Glutamatergic neuron (in vitro differentiated cells): ENCODE measurements at regions not wholly inside any gene's neighbourhood (a gene's known extent, or its start where the extent isn't known, plus 50 kb on each side); places are given as distances from the start of the nearest gene placed in this dataset.

Experiments used
- DNase-seq: peaks from one replicate; pipeline ENCODE4 v3.0.0; 2022
- H3K27ac Mint-ChIP-seq: one replicate; pipeline ENCODE4 v1.8.0; 2020; ENCODE audit warnings: mild to moderate bottlenecking, mixed read lengths, inconsistent platforms; ENCODE audit not compliant: unreplicated experiment
- H3K27me3 Mint-ChIP-seq: one replicate; pipeline ENCODE4 v1.8.0; 2020; ENCODE audit warnings: mild to moderate bottlenecking, moderate library complexity, mixed read lengths, inconsistent platforms; ENCODE audit not compliant: unreplicated experiment
- H3K36me3 Mint-ChIP-seq: one replicate; pipeline ENCODE4 v1.8.0; 2020; ENCODE audit warnings: mild to moderate bottlenecking, mixed read lengths, inconsistent platforms; ENCODE audit not compliant: unreplicated experiment
- H3K4me1 Mint-ChIP-seq: one replicate; pipeline ENCODE4 v1.8.0; 2020; ENCODE audit warnings: mild to moderate bottlenecking, low read depth, mixed read lengths, inconsistent platforms; ENCODE audit not compliant: unreplicated experiment
- H3K4me3 Mint-ChIP-seq: one replicate; pipeline ENCODE4 v1.8.0; 2020; ENCODE audit warnings: mild to moderate bottlenecking, mixed read lengths, inconsistent platforms; ENCODE audit not compliant: unreplicated experiment
- H3K9me3 Mint-ChIP-seq: one replicate; pipeline ENCODE4 v1.8.0; 2020; ENCODE audit warnings: mild to moderate bottlenecking, moderate library complexity, mixed read lengths, inconsistent platforms; ENCODE audit not compliant: unreplicated experiment
- TF ChIP-seq, protein P1 (sequence below): fragments of 200-600 bp; sonication (generic); IDR thresholded peaks from one replicate; pipeline ENCODE4 v1.5.0; 2021; ENCODE audit not compliant: partially characterized antibody, unreplicated experiment

DNA sequence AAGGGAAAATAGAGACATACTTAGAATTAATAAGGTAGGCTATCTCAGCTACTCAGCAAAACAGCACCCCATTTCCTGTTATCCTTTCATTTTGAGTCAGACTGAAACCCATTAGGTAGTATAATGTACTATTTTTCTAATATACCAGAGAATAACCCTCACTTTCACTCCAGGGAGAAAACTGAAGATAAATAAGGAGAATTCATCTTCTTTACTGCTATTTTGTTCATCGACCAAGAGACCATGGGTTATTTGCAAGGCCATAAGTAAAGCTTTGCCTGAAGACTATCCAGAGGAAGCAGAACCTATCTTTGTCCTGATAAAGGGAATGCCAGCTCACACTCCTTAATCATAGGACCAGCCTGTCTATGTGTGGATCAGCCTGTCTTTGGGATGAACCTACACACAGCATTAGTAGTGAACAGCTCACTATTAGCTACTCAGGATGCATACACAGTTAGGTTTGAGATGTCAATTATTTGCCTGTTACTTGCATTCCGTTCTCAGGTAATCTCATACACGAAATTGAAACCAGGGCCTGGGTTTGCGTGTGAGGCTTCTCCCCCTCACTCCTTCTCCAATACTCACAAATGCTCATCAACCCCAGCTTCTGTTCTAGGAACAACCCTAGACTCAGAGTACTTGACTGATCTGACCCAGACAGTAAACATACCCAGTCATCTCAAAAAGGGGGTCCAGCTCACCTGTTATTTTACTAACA, 124.4 kb downstream of the DAD1 start:
- Mint-ChIP-seq H3K4me1 (no peaks in the 10 kb centered on the region), H3K27me3 (no peaks in the 10 kb centered on the region), H3K4me3 (no peak overlapping the region), H3K27ac (no peak overlapping the region), H3K9me3 (no peaks in the 10 kb centered on the region), H3K36me3 (no peaks in the 10 kb centered on the region)
- TF ChIP-seq, protein P1, sequence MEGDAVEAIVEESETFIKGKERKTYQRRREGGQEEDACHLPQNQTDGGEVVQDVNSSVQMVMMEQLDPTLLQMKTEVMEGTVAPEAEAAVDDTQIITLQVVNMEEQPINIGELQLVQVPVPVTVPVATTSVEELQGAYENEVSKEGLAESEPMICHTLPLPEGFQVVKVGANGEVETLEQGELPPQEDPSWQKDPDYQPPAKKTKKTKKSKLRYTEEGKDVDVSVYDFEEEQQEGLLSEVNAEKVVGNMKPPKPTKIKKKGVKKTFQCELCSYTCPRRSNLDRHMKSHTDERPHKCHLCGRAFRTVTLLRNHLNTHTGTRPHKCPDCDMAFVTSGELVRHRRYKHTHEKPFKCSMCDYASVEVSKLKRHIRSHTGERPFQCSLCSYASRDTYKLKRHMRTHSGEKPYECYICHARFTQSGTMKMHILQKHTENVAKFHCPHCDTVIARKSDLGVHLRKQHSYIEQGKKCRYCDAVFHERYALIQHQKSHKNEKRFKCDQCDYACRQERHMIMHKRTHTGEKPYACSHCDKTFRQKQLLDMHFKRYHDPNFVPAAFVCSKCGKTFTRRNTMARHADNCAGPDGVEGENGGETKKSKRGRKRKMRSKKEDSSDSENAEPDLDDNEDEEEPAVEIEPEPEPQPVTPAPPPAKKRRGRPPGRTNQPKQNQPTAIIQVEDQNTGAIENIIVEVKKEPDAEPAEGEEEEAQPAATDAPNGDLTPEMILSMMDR: no peak
- DNase-seq: no peak

DNA sequence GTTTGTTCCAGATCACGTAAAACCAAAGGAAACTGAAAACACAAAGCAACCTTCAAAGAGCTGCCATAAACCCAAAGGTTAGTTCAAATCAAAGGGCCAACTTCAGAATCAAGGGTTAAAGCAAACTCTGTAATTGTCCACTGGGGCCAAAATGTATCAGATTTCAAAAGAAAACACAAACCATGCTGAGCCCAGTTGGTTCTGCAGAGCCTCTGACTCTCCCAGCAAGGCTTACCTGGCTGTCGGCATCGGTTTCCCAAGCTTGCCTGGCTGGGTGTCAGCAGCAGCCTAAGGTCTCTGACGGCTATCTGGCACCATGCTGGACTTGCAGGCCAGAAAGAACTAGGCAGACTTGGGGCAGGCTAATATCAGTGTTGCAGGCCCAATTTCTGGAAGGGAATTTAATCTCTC, 125.3 kb downstream of the DAD1 start:
- Mint-ChIP-seq H3K4me3 (no peak overlapping the region), H3K4me1 (no peaks in the 10 kb centered on the region), H3K27ac (no peak overlapping the region), H3K27me3 (no peaks in the 10 kb centered on the region), H3K36me3 (no peaks in the 10 kb centered on the region), H3K9me3 (no peaks in the 10 kb centered on the region)
- no peak for DNase-seq
- TF ChIP-seq, protein P1: no peak

DNA sequence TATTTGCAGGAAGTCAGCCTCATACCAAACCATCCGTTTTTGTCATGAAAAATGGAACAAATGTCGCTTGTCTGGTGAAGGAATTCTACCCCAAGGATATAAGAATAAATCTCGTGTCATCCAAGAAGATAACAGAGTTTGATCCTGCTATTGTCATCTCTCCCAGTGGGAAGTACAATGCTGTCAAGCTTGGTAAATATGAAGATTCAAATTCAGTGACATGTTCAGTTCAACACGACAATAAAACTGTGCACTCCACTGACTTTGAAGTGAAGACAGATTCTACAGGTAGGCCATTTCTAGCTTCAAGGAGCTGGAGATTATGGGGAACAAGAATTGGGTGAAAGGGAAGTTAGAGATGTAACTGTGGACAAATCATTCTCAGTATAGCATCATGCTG, 126.1 kb downstream of the DAD1 start:
- H3K27me3 Mint-ChIP-seq: no peaks in the 10 kb centered on the region
- no peaks in the 10 kb centered on the region for H3K4me1 Mint-ChIP-seq
- H3K36me3 Mint-ChIP-seq: no peaks in the 10 kb centered on the region
- H3K4me3 Mint-ChIP-seq: no peak overlapping the region
- no peaks in the 10 kb centered on the region for H3K9me3 Mint-ChIP-seq
- no peak overlapping the region for H3K27ac Mint-ChIP-seq
- TF ChIP-seq, protein P1: no peak
- no peak for DNase-seq

DNA sequence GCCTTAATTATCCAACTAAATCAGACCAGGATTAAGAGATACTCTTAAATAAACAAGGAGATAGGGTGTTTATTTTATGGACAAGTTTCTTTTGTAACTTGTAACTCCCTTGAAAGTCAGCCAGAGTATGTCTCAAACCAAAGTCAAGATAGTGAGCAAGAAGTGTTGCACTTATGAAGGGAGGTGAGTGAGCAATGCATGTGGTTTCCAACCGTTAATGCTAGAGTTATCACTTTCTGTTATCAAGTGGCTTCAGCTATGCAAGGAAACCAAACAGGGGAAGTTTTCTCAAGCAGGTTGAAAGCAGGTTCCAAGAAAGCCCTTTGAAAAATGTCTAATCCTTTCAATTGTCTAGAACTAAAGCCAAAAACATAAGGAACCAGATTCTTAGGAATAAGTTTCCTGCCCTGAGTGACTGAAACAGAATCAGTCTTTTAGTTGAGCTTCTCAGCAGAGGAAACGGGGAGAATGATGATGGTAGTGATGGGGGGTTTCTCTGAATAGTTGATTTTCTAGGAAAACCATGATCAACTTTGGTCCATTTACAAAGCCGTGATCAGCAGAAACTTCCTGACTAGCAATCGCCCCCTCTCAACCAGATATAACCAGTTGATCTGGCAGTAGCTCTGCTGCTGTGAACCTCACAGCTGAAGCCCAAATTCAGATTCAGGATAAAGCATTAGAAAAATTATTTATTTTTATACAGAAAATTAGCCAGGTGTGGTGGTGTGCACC, 128.4 kb downstream of the DAD1 start:
- Mint-ChIP-seq H3K27me3 (no peaks in the 10 kb centered on the region), H3K4me3 (no peak overlapping the region), H3K4me1 (no peaks in the 10 kb centered on the region), H3K36me3 (no peaks in the 10 kb centered on the region), H3K27ac (no peak overlapping the region), H3K9me3 (no peaks in the 10 kb centered on the region)
- no peak for DNase-seq
- TF ChIP-seq, protein P1: no peak

DNA sequence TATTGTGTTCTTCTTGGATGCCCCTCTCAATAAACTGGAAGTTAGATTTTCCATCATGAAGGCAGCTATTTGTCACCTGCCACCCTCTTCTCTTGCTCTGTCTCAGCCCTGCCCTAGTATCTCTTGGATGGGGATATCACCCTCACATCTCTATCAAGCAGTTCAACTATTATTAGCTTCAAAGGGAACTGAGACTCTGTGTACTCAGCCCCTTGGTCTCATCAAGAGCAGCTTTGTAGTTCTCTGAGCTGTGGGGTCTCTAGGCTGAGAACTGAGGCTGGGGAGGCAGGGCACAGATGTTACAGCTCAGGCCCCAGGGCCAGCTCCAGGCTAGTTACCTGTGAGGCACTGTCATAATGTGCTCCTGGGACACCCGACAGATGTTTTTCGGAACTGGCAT, 130.3 kb downstream of the DAD1 start:
- TF ChIP-seq, protein P1: no peak
- no peak overlapping the region for H3K4me3 Mint-ChIP-seq
- no peaks in the 10 kb centered on the region for H3K4me1 Mint-ChIP-seq
- H3K27me3 Mint-ChIP-seq: no peaks in the 10 kb centered on the region
- no peaks in the 10 kb centered on the region for H3K9me3 Mint-ChIP-seq
- no peak for DNase-seq
- no peak overlapping the region for H3K27ac Mint-ChIP-seq
- H3K36me3 Mint-ChIP-seq: no peaks in the 10 kb centered on the region
